Upper lobe of left lung (tissue), 6 donors: ENCODE measurements at regions not wholly inside any gene's neighbourhood (a gene's known extent, or its start where the extent isn't known, plus 50 kb on each side); places are given as distances from the start of the nearest gene placed in this dataset.

Source experiments
- ATAC-seq, 2 donors: fragments of 200-7000 bp; cut with Tn5 transposase; one replicate each; pipeline ENCODE4 v1.9.1; 2022; ENCODE audit warnings: mild to moderate bottlenecking in 2 of 2, moderate library complexity in 2 of 2; ENCODE audit not compliant: low FRiP score in 2 of 2
- DNase-seq, 2 donors: peaks; one replicate each; pipeline ENCODE4 v3.0.0-alpha.2; 2019 to 2020
- H3K27ac ChIP-seq, 4 donors: fragments of 200-600 bp; sonication (generic); one replicate each; pipeline ENCODE4 v1.5.1; 2016 to 2019
- H3K27me3 ChIP-seq, 4 donors: fragments of 200-600 bp; sonication (generic); one replicate each; pipeline ENCODE4 v1.5.1; 2017 to 2019
- H3K36me3 ChIP-seq, 4 donors: fragments of 200-600 bp; sonication (generic); one replicate each; pipeline ENCODE4 v1.5.1; 2016 to 2019
- H3K4me1 ChIP-seq, 4 donors: fragments of 200-600 bp; sonication (generic); one replicate each; pipeline ENCODE4 v1.5.1; 2018 to 2019
- H3K4me3 ChIP-seq, 4 donors: fragments of 200-600 bp; sonication (generic); one replicate each; pipeline ENCODE4 v1.5.1; 2017 to 2019; ENCODE audit warnings: mild to moderate bottlenecking in 2 of 4, moderate library complexity in 1 of 4
- H3K9me3 ChIP-seq, 4 donors: fragments of 200-600 bp; sonication (generic); one replicate each; pipeline ENCODE4 v1.5.1; 2018 to 2019
- EP300 ChIP-seq, 4 donors: sonication (generic); formaldehyde crosslinking; IDR thresholded peaks; one replicate each; pipeline ENCODE4 v1.5.1; 2017; ENCODE audit warnings: antibody characterized with exemption in 4 of 4, control low read depth in 2 of 4
- POLR2A ChIP-seq, 4 donors: fragments of 450-650 bp; IDR thresholded peaks; one replicate each; pipeline ENCODE4 v1.5.1; 2016 to 2017; ENCODE audit warnings: antibody characterized with exemption in 4 of 4, mild to moderate bottlenecking in 2 of 4
- POLR2AphosphoS5 ChIP-seq, 2 donors: sonication (generic); formaldehyde crosslinking; IDR thresholded peaks; one replicate each; pipeline ENCODE4 v1.5.1; 2017; ENCODE audit warnings: antibody characterized with exemption in 2 of 2
- WGBS, 2 donors: methylation state at CpG; one replicate each; pipeline ENCODE4 v1.1.5; 2017 to 2018; 5-methylcytosine and 5-hydroxymethylcytosine counted together
- TF ChIP-seq, protein P1 (sequence below), 6 experiments: fragments of 450-650 bp in 4 of 6; fragments of 200-600 bp in 2 of 6; sonication (generic) in 2 of 6; IDR thresholded peaks; one replicate each; pipeline ENCODE4 v1.5.1; 2016 to 2019; ENCODE audit warnings: antibody characterized with exemption in 6 of 6
- donor health status: DM: no; HTN: no; CAD: no; lungs with moderate emphysema.
- donor health status: DM: no; HTN: yes; CAD: no; lungs with severe emphysema.

DNA sequence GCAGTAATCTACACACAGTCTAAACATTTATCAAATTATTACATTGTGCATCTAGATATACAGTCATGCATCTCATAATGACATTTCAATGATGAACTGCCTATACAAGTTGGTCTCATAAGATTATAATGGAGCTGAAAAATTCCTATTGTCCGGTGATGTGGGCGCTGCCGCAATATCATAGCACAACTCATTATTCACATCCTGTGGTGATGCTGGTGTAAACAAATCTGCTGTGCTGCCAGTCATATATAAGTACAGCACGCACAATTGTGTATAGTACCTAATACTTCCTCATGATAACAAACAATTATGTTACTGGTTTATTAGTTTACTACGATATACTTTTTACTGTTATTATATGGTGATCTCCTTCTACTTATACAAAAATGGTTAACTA is 768.8 kb upstream of the NOVA1 start:
- ATAC-seq (no peak), DNase-seq (no peak)
- TF ChIP-seq POLR2A (IDR thresholded peaks at IDR 0.05) (no peak), POLR2AphosphoS5 (IDR thresholded peaks at IDR 0.05) (no peak), EP300 (IDR thresholded peaks at IDR 0.05) (no peak)
- TF ChIP-seq, protein P1, sequence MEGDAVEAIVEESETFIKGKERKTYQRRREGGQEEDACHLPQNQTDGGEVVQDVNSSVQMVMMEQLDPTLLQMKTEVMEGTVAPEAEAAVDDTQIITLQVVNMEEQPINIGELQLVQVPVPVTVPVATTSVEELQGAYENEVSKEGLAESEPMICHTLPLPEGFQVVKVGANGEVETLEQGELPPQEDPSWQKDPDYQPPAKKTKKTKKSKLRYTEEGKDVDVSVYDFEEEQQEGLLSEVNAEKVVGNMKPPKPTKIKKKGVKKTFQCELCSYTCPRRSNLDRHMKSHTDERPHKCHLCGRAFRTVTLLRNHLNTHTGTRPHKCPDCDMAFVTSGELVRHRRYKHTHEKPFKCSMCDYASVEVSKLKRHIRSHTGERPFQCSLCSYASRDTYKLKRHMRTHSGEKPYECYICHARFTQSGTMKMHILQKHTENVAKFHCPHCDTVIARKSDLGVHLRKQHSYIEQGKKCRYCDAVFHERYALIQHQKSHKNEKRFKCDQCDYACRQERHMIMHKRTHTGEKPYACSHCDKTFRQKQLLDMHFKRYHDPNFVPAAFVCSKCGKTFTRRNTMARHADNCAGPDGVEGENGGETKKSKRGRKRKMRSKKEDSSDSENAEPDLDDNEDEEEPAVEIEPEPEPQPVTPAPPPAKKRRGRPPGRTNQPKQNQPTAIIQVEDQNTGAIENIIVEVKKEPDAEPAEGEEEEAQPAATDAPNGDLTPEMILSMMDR (IDR thresholded peaks at IDR 0.05) = no peak

DNA sequence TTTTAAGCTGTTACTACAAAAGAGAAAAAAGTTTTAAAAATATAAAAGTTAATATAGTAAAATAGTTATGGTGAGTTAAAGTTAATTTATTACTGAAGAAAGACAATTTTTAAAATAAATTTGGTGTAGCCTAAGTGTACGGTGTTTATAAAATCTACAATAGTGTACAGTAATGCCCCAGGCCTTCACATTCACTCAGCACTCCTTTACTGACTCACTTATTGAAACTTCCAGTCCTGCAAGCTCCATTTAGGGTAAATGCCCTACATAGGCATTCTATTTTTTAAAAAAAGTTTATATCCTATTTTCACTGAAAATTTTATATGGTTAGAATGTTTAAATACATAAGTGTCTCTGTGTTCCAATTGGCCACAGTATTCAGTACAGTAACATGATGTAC is 769.5 kb upstream of the NOVA1 start:
- no peaks in the 10 kb centered on the region for H3K27me3 ChIP-seq
- no peak overlapping the region for H3K4me3 ChIP-seq
- H3K4me1 ChIP-seq = no peaks in the 10 kb centered on the region
- H3K27ac ChIP-seq = no peak overlapping the region
- ATAC-seq = no peak
- WGBS, 2 donors = 95 to 100% methylated on average over 1 of the region's 1 CpG
- no peaks in the 10 kb centered on the region for H3K36me3 ChIP-seq
- no peak for DNase-seq
- H3K9me3 ChIP-seq = no peaks in the 10 kb centered on the region
- TF ChIP-seq POLR2AphosphoS5 (IDR thresholded peaks at IDR 0.05) (no peak), POLR2A (IDR thresholded peaks at IDR 0.05) (no peak), EP300 (IDR thresholded peaks at IDR 0.05) (no peak)
- TF ChIP-seq, protein P1 (IDR thresholded peaks at IDR 0.05) = no peak

More for the DNA sequence above, 768.8 kb upstream of the NOVA1 start:
- H3K9me3 ChIP-seq = no peaks in the 10 kb centered on the region
- WGBS, 2 donors = 71% methylated on average over 5 of the region's 5 CpGs
- H3K27me3 ChIP-seq = no peaks in the 10 kb centered on the region
- H3K27ac ChIP-seq = no peak overlapping the region
- no peaks in the 10 kb centered on the region for H3K36me3 ChIP-seq
- no peak overlapping the region for H3K4me3 ChIP-seq
- no peaks in the 10 kb centered on the region for H3K4me1 ChIP-seq

DNA sequence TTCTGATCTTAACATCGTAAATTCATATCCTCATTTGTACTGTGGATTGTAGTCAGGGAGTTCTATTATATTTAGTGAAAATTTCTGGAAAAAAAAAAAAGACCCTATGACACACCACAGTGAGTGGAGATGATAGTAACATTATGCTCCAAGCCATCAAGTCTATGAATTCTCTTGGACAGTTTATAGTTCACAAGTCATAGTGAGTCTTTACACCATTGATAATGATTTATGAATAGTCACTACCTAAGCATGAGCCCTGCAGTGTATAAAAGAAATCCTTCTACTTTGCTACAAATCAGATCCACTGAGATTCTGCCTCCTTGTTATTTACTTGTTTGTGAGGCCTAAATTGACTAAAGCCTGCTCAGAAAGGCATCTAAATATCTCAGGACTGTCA is 772.2 kb upstream of the NOVA1 start:
- no peak for DNase-seq
- H3K9me3 ChIP-seq = no peaks in the 10 kb centered on the region
- H3K27me3 ChIP-seq = no peaks in the 10 kb centered on the region
- H3K4me1 ChIP-seq = no peaks in the 10 kb centered on the region
- ATAC-seq = no peak
- WGBS, 2 donors = 85 to 90% methylated on average over 1 of the region's 1 CpG
- H3K27ac ChIP-seq = no peak overlapping the region
- H3K36me3 ChIP-seq = no peaks in the 10 kb centered on the region
- H3K4me3 ChIP-seq = no peak overlapping the region
- TF ChIP-seq EP300 (IDR thresholded peaks at IDR 0.05) (no peak), POLR2A (IDR thresholded peaks at IDR 0.05) (no peak), POLR2AphosphoS5 (IDR thresholded peaks at IDR 0.05) (no peak)
- TF ChIP-seq, protein P1 (IDR thresholded peaks at IDR 0.05) = no peak

DNA sequence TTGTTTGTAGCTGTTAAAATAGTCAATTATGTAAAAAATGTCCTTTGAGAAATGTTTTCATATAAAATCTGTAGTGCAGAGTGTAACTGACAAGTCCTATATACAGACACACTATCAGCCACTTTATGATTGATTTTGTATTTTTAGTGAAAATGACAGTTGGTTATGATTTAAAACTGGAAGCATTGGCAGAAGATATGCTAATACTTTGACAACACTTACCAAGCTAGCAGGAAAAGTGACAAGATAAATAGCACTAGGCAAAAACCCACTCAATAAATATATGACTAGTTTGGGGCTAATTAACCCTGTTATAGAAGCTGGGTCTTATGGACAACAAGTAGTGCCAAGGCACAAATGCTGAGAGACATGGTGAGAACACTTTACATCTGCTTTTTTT is 772.9 kb upstream of the NOVA1 start:
- TF ChIP-seq, protein P1 (IDR thresholded peaks at IDR 0.05) = no peak
- TF ChIP-seq EP300 (IDR thresholded peaks at IDR 0.05) (no peak), POLR2A (IDR thresholded peaks at IDR 0.05) (no peak), POLR2AphosphoS5 (IDR thresholded peaks at IDR 0.05) (no peak)
- Histone ChIP-seq H3K27me3 (no peaks in the 10 kb centered on the region), H3K36me3 (no peaks in the 10 kb centered on the region), H3K4me3 (no peak overlapping the region), H3K4me1 (no peaks in the 10 kb centered on the region), H3K27ac (no peak overlapping the region), H3K9me3 (no peaks in the 10 kb centered on the region)
- no peak for ATAC-seq
- DNase-seq = no peak

DNA sequence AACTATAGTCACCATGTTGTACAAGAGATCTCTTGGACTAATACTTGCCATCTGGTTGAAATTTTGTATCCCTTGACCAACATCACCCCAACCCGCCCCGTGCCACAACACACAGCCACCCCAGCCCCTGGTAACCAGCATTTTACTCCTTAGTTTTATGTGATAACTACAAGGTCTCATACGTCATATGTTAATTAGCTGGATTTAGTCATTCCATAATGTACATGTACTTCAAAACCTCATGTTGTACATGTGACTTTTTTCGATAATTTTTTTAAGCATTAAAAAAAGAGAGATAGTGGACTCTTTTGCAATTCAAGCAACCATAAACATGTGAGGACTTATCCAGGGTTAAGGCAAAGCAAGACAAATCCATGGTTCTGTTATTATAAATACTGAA is 773.4 kb upstream of the NOVA1 start:
- 85 to 91% methylated on average over 4 of the region's 4 CpGs for WGBS, 2 donors
- DNase-seq = no peak
- Histone ChIP-seq H3K9me3 (no peaks in the 10 kb centered on the region), H3K27me3 (no peaks in the 10 kb centered on the region), H3K4me1 (no peaks in the 10 kb centered on the region), H3K4me3 (no peak overlapping the region), H3K36me3 (no peaks in the 10 kb centered on the region), H3K27ac (no peak overlapping the region)
- no peak for ATAC-seq
- TF ChIP-seq, protein P1 (IDR thresholded peaks at IDR 0.05) = no peak
- TF ChIP-seq POLR2A (IDR thresholded peaks at IDR 0.05) = no peak
- TF ChIP-seq POLR2AphosphoS5 (IDR thresholded peaks at IDR 0.05) = no peak
